Activated B cell treated with CpG ODN at 0.5 μM for 24 hours (primary cell): ENCODE measurements at regions not wholly inside any gene's neighbourhood (a gene's known extent, or its start where the extent isn't known, plus 50 kb on each side); places are given as distances from the start of the nearest gene placed in this dataset.

ENCODE experiments used
- ATAC-seq: fragments of 200-7000 bp; cut with Tn5 transposase; one replicate; pipeline ENCODE4 v1.10.0; 2021; ENCODE audit warnings: low read depth, mild to moderate bottlenecking, moderate library complexity
- CTCF ChIA-PET: fragments of 350-600 bp; sonication (Branson Sonifier 250); formaldehyde crosslinking; loops from one replicate; lab custom pipeline; 2021; ENCODE audit warnings: antibody characterized with exemption; lab: Charles Lee
- POLR2A ChIA-PET: fragments of 350-600 bp; sonication (Branson Sonifier 250); formaldehyde crosslinking; loops from one replicate; lab custom pipeline; 2021; ENCODE audit warnings: antibody characterized with exemption; lab: Charles Lee
- DNase-seq: peaks from one replicate; pipeline ENCODE4 v3.0.0; 2022
- H3K27ac Mint-ChIP-seq: one replicate; pipeline ENCODE4 v1.8.0; 2020; ENCODE audit warnings: mixed read lengths
- H3K27me3 Mint-ChIP-seq: one replicate; pipeline ENCODE4 v1.8.0; 2021; ENCODE audit warnings: mixed read lengths
- H3K36me3 Mint-ChIP-seq: one replicate; pipeline ENCODE4 v1.8.0; 2021; ENCODE audit warnings: low read depth, mixed read lengths
- H3K4me1 Mint-ChIP-seq: one replicate; pipeline ENCODE4 v1.8.0; 2021; ENCODE audit warnings: mixed read lengths
- H3K4me3 Mint-ChIP-seq: one replicate; pipeline ENCODE4 v1.8.0; 2020; ENCODE audit warnings: mild to moderate bottlenecking, mixed read lengths
- H3K9me3 Mint-ChIP-seq: one replicate; pipeline ENCODE4 v1.8.0; 2020; ENCODE audit warnings: mixed read lengths
- intact Hi-C: fragments of 100-400 bp; cut with micrococcal nuclease; formaldehyde crosslinking; loops from one replicate; pipeline ENCODE4 v1.15.1; 2024
- TF ChIP-seq, protein P1 (sequence below): fragments of 200-600 bp; IDR thresholded peaks from one replicate; pipeline ENCODE4 v1.8.0; 2022; ENCODE audit warnings: antibody characterized with exemption, mild to moderate bottlenecking

DNA sequence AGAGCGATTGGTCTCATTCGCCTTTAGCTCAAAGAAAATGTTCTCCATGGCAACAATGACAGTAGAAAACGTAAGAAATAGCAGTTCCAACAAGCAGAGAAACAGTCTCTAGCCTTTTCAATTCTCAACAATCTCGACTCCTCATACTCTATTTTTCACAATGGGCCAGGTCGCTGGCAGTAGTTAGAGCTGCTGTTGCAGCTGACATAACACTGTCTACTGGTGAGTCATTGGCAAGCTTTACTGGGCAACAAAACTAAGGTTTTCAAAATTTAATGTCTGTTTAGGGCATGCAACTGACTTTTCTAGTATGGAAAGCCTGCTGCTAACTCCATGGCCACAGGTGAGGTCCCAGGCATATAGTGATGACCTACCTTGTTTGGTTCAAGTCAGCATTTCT is 221.1 kb upstream of the KAZN start:
- H3K27ac Mint-ChIP-seq, result no peak overlapping the region
- no peaks in the 10 kb centered on the region for H3K4me1 Mint-ChIP-seq
- H3K27me3 Mint-ChIP-seq, result no peaks in the 10 kb centered on the region
- DNase-seq (no peak), ATAC-seq (no peak)
- TF ChIP-seq, protein P1, sequence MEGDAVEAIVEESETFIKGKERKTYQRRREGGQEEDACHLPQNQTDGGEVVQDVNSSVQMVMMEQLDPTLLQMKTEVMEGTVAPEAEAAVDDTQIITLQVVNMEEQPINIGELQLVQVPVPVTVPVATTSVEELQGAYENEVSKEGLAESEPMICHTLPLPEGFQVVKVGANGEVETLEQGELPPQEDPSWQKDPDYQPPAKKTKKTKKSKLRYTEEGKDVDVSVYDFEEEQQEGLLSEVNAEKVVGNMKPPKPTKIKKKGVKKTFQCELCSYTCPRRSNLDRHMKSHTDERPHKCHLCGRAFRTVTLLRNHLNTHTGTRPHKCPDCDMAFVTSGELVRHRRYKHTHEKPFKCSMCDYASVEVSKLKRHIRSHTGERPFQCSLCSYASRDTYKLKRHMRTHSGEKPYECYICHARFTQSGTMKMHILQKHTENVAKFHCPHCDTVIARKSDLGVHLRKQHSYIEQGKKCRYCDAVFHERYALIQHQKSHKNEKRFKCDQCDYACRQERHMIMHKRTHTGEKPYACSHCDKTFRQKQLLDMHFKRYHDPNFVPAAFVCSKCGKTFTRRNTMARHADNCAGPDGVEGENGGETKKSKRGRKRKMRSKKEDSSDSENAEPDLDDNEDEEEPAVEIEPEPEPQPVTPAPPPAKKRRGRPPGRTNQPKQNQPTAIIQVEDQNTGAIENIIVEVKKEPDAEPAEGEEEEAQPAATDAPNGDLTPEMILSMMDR, result no peak
- H3K9me3 Mint-ChIP-seq, result peaks cover 20% of the 10 kb centered on the region
- no peak overlapping the region for H3K4me3 Mint-ChIP-seq
- ChIA-PET CTCF (no interaction called here), POLR2A (no interaction called here)
- intact Hi-C loops, result no loop called here
- H3K36me3 Mint-ChIP-seq, result no peaks in the 10 kb centered on the region

DNA sequence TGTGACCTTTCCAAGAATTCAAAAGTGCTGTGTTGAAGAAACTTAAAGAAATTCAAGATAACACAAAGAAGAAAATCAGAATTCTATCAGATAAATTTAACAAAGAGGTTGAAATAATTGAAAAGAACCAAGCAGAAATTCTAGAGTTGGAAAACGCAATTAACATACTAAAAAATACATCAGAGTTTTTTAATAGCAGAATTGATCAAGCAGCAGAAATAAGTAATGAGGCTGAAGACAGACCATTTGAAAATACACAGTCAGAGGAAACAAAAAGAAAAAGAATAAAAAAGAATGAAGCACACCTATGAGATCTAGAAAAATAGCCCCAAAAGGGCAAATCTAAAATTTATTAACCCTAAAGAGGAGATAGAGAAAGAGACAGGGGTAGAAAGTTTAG is 218.1 kb upstream of the KAZN start:
- ChIA-PET POLR2A (no interaction called here), CTCF (no interaction called here)
- Mint-ChIP-seq H3K4me3 (no peak overlapping the region), H3K27ac (no peak overlapping the region), H3K9me3 (peaks cover 20% of the 10 kb centered on the region), H3K36me3 (no peaks in the 10 kb centered on the region), H3K4me1 (no peaks in the 10 kb centered on the region), H3K27me3 (no peaks in the 10 kb centered on the region)
- TF ChIP-seq, protein P1, result no peak
- DNase-seq, result no peak
- no peak for ATAC-seq
- intact Hi-C loops, result no loop called here

- intact Hi-C loops, result no loop called here
- H3K4me1 Mint-ChIP-seq, result no peaks in the 10 kb centered on the region
- TF ChIP-seq, protein P1, result no peak
- ChIA-PET CTCF (no interaction called here), POLR2A (no interaction called here)
- no peaks in the 10 kb centered on the region for H3K36me3 Mint-ChIP-seq
- no peak for ATAC-seq
- peaks cover 5% of the 10 kb centered on the region for H3K9me3 Mint-ChIP-seq
- DNase-seq, result no peak
- peaks cover 7% of the 10 kb centered on the region for H3K27me3 Mint-ChIP-seq
- H3K4me3 Mint-ChIP-seq, result no peak overlapping the region
- no peak overlapping the region for H3K27ac Mint-ChIP-seq
Observed at GRCh38 chr1:14390816-14391215, 207.7 kb upstream of the KAZN start.

- Mint-ChIP-seq H3K4me1 (no peaks in the 10 kb centered on the region), H3K27me3 (peaks cover 7% of the 10 kb centered on the region), H3K27ac (no peak overlapping the region), H3K4me3 (no peak overlapping the region), H3K36me3 (no peaks in the 10 kb centered on the region), H3K9me3 (peaks cover 5% of the 10 kb centered on the region)
- DNase-seq (no peak), ATAC-seq (no peak)
- TF ChIP-seq, protein P1, result no peak
- intact Hi-C loops, result no loop called here
- CTCF ChIA-PET, result no interaction called here
- POLR2A ChIA-PET, result no interaction called here
Observed at GRCh38 chr1:14392161-14392858, 206.2 kb upstream of the KAZN start.

DNA sequence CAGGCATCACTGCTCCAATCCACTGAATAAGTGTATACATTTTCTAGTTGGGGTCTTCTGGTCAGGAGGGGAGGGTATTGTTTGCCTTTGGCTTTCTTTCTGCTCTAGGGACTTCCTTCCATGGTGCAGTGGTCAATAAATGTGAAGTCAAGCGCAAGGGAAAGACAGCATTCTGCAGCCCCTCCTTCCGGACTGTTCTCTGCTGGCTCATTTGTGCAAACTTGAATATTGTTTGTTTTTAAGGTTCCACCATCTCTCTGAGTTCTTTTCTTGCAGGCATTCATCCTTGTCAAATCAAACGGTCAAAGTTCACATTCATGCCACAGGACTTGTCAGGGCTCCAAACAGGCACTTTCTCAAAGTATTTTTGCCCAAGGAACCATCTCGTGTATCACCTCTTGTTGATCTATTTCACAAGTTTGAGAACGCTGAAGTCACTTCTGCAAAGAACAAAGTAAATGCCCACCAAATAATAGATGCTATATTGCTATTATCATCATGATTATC is 205.6 kb upstream of the KAZN start:
- intact Hi-C loops, result no loop called here
- peaks cover 5% of the 10 kb centered on the region for H3K9me3 Mint-ChIP-seq
- ChIA-PET CTCF (no interaction called here), POLR2A (no interaction called here)
- H3K4me1 Mint-ChIP-seq, result no peaks in the 10 kb centered on the region
- no peak for ATAC-seq
- no peak for DNase-seq
- no peaks in the 10 kb centered on the region for H3K36me3 Mint-ChIP-seq
- no peak overlapping the region for H3K4me3 Mint-ChIP-seq
- TF ChIP-seq, protein P1, result no peak
- no peak overlapping the region for H3K27ac Mint-ChIP-seq
- peaks cover 7% of the 10 kb centered on the region for H3K27me3 Mint-ChIP-seq
